ENCODE measurements at regions not wholly inside any gene's neighbourhood (a gene's known extent, or its start where the extent isn't known, plus 50 kb on each side); places are given as distances from the start of the nearest gene placed in this dataset.

DNA sequence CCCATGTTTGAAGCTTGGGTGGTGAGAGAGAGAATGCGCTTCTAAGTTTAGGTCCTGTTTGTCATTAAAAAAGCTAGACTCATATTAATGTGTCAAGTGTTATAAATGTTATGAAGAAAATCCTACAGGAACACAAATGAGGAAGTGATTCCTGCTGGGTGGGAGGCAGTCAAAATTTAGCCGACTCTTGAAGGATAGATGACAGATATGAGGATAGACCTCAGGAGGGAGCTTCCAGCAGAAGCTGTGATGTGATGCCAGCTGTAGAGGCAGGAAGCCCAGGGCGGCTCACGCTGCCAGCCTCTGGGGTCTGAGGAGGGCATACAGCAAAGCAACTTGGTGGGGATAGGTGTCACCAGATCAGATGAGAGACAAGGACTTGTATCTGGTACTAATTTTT lies 74.7 kb upstream of the ADAMTS16 start:
- TF ChIP-seq EGR1 (IDR thresholded peaks at IDR 0.05) (no peak), CREB1 (IDR thresholded peaks at IDR 0.05; ENCODE audit: low read depth) (no peak), TEAD4 (IDR thresholded peaks at IDR 0.05) (no peak), TCF12 (IDR thresholded peaks at IDR 0.05; ENCODE audit: low read depth) (no peak), EP300 (IDR thresholded peaks at IDR 0.05; ENCODE audit: borderline replicate concordance) (no peak), ZBTB7A (IDR thresholded peaks at IDR 0.05; ENCODE audit: low read depth) (no peak), TAF1 (IDR thresholded peaks at IDR 0.05; ENCODE audit: low read depth) (no peak), RAD21 (IDR thresholded peaks at IDR 0.05; ENCODE audit: low read depth) (no peak)
- TF ChIP-seq, protein P1, sequence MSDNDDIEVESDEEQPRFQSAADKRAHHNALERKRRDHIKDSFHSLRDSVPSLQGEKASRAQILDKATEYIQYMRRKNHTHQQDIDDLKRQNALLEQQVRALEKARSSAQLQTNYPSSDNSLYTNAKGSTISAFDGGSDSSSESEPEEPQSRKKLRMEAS (IDR thresholded peaks at IDR 0.05) = no peak
- TF ChIP-seq, protein P2, sequence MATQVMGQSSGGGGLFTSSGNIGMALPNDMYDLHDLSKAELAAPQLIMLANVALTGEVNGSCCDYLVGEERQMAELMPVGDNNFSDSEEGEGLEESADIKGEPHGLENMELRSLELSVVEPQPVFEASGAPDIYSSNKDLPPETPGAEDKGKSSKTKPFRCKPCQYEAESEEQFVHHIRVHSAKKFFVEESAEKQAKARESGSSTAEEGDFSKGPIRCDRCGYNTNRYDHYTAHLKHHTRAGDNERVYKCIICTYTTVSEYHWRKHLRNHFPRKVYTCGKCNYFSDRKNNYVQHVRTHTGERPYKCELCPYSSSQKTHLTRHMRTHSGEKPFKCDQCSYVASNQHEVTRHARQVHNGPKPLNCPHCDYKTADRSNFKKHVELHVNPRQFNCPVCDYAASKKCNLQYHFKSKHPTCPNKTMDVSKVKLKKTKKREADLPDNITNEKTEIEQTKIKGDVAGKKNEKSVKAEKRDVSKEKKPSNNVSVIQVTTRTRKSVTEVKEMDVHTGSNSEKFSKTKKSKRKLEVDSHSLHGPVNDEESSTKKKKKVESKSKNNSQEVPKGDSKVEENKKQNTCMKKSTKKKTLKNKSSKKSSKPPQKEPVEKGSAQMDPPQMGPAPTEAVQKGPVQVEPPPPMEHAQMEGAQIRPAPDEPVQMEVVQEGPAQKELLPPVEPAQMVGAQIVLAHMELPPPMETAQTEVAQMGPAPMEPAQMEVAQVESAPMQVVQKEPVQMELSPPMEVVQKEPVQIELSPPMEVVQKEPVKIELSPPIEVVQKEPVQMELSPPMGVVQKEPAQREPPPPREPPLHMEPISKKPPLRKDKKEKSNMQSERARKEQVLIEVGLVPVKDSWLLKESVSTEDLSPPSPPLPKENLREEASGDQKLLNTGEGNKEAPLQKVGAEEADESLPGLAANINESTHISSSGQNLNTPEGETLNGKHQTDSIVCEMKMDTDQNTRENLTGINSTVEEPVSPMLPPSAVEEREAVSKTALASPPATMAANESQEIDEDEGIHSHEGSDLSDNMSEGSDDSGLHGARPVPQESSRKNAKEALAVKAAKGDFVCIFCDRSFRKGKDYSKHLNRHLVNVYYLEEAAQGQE (IDR thresholded peaks at IDR 0.05; ENCODE audit: low read depth) = no peak

Data from Ishikawa (cell line).